Umbilical cord (tissue), 1 donor: ENCODE measurements at regions not wholly inside any gene's neighbourhood (a gene's known extent, or its start where the extent isn't known, plus 50 kb on each side); places are given as distances from the start of the nearest gene placed in this dataset.
A peak's percentile ranks its signal among the peaks of the same experiment; 100 is the strongest.

Experiments used
- DNase-seq: peaks from one replicate; pipeline ENCODE4 v3.0.0-alpha.2; 2015; ENCODE audit warnings: low spot score

GRCh38 chr2:240319855-240320203 lies 115.6 kb upstream of the GPC1 start:
- DNase-seq, result no peak

GRCh38 chr2:240320204-240320993 lies 115.1 kb upstream of the GPC1 start:
- DNase-seq, result peak; percentile 18

DNA sequence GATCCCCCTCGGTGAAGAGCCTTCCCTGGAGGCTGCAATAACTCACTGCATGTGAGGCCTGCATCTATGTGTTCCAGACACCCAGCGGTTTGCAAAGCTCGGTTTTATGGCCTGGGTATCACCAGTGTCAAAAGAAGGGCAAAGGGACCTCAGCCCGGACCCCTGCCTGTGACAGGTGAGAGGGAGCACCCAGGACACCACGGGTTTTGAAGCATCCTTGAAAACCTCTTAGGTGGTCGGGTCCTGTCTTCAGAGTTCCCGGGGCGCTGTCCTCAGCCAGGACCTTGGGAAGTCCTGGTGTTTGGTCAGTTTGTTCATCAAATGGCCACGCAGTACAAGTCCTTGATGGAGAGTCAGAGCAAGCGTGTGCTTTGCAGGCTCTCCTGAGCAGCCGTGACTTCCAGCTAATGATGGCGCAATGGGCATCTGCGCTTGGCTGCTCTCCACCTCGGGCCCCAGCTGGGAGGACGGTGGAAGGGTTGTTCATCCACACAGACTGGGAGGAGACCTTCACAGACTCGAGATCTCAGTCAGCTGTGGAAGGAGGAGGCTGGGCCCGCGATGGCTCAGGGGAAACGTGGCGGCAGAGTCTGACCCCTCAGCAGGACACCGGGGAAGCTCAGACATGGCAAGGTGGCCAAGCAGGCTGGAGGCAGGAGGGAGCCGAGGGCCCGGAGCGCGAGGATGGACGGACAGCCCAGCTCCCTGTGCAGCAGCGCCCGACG lies 113.1 kb upstream of the GPC1 start:
- peak; percentile 42 for DNase-seq

DNA sequence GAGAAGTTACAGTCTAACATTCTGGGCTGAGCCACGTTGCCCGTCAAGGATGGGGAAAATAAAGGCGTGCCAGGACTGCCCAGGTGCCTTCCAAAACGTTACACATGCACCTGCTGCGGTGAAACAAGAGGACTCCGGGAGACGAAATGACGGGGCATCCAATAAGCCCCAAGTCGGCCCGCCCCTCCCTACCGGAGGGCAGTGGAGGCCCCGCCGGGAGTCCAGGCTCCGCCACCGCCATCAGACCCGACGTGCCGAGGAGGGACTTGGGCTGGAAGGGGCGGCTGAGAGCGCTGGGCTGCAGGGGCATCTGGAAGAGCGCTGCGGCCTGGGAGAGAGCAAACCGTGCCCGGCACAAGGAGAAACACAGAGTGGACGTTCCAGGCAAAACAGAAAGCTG lies 112.5 kb upstream of the GPC1 start:
- DNase-seq, result no peak

DNA sequence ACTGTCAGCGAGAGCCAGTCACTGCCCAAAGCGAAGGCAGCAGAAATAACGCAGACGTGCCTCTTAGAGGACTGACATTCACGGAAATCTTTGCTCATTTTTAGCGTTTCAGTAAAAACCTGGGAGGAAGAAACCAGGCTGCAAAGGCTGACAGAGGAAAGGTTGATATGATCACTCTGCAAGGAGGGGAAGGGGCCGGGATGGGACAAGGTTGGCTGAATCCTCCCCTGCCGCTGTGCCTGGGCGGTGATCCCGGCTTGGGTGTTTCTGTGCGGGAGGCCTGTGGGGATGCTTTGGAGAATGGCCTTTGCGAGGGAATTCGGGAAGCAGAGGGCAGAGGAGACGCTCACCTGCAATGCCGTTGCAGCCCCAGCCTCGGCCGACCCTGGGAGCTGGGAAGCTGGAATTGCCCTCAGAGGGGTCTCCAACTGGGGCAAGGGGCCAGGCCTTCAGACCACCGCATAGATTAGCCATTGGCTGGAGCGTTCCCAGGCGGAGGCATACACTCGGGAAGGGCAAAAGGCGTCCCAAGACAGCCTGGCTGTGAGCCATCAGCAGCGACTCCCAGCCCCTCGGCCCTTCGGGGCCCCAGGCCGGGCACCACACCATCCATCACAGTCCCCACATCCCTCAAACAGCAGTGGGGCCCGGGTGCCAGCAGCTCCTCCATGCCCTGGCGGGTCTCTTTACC lies 111.7 kb upstream of the GPC1 start:
- no peak for DNase-seq

GRCh38 chr2:240324312-240325015 lies 111.0 kb upstream of the GPC1 start:
- no peak for DNase-seq

- DNase-seq, result peak; percentile 20
Observed at GRCh38 chr2:240325016-240326007, 110.2 kb upstream of the GPC1 start.

DNA sequence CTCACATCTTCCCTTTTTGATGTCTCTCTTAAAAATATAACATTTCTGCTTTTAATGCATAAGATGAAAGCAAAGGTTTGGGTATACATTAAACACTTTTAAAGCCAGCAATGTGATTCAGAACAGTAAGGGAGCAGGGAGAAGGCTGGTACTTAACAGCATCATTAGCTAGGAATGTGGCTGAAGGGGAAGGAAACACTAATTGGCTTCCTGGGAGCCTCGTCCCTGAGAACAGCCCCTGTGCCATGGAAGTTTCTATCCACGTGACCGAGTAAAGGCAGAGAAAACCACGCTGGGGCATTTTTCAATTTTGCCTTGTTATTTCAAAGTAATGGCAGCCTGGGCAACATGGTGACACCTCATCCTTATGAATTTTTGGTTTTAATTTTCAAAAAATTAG lies 109.2 kb upstream of the GPC1 start:
- no peak for DNase-seq

DNA sequence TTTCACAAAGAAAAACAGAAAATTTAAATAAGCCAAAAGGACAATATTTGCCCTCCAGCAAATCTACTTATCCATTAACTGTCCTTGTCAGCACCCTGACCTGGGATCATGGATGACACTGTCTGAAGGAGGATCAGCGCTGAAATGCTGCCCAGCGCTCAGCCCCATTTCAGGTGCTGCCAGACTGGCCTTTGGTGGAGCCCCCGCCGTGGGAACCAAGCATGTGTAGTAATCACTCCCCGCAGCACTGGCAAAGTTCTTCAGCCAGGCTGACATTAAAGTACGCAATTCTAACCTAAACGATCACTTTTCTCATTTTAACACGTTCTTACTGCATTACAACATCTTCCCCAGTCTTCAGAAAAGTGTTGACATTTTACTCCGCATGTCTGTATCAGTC lies 108.6 kb upstream of the GPC1 start:
- no peak for DNase-seq

DNA sequence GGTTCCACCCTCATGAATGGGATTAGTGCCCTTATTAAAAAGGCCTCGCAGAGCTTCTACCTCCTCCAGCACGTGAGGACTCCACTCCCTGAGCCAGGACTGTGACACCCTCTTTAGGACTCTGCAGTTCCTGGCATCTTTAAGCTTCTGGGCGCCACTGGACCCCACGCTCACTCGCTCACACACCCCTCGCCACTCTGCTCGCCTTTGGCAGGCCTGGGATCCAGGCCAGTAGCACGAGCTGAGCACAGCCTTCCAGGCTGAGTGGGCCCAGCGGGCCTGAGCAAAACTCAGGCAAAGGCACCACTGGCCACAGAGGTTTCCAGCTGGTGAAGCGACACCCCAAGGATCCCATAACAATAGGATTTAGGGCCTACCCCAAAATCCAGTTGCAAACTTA lies 107.9 kb upstream of the GPC1 start:
- DNase-seq, result no peak

DNA sequence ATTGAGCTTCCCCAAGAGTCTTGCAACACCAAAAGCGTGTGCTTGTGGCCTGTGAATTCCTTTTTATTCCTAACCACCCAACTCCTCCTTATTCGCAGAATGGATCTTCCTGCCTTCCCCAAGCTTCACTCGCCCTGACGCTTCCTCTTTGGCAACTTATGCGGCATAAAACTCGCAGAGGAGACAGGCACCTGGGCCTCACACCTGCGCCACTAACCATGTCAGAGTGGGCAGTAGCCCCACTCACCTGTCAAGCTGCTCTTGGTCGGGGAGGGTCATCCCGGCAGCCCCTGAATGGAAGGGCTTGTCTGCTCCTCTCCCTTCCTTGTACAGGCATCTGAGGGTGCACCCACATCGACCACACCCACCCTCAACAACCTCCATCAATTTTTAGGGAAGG lies 106.9 kb upstream of the GPC1 start:
- DNase-seq, result no peak

DNA sequence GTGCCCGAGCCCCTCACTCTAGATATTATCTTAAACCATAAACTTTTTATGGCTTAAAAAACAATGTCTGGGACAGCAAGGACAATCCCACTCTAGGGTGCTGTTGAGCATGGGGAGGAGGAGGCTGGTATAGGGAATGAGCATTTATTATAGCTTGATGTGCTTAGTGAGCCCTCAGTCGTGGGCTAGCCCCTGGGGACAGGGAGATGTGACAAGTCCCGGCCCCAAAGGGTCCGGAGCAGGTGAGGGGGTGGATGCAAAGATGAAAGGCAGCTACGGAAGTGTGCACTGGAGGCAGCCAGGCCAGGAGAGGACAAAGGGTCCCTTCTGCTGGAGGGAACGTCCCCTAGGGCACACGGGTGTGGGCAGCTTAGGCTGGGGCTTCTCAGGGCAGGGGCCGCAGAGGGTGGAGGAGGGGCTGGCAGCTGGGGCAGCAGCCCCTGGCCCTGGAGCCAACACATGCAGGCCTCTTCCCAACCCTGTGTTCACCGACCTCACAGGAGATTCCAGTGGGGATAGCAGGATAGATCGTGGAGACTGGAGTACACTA lies 106.3 kb upstream of the GPC1 start:
- DNase-seq, result no peak

DNA sequence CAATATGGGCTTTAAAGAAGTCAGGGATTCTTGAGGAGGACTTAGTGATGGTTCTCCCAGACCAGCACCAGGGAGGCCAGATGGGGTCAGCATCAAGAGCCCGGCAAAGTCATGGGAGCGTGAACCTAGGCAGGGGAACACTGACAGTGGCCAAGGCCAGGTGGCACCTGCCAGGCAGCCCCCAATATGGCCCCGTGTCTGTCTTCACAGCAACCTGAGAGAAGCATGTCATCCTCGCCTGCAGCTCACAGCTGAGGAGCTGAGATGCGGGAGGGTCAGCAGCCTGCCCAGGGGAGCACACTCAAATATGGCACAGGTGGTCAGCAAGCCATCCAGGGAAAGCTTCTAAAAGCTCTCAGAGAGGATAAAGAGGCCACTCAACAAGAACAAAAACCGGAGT lies 105.7 kb upstream of the GPC1 start:
- DNase-seq, result no peak

DNA sequence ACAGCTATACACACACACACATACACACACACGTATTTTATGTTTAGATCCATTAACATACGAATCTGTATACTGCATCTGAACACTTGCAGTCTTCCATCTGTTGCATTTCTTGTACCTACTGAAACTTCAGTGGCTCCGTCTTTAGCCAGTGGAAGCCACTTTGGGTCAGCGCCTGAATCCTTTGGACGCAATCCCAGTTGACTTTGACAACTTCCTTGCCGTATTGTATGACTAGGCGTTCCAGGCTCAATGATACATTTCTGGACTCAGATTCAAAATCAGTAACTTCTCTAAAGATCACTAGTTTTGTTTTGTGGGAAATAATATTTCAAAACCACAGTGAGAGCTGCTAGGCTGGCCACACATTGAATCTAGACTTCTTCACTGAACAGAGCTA lies 101.5 kb upstream of the GPC1 start:
- no peak for DNase-seq

DNA sequence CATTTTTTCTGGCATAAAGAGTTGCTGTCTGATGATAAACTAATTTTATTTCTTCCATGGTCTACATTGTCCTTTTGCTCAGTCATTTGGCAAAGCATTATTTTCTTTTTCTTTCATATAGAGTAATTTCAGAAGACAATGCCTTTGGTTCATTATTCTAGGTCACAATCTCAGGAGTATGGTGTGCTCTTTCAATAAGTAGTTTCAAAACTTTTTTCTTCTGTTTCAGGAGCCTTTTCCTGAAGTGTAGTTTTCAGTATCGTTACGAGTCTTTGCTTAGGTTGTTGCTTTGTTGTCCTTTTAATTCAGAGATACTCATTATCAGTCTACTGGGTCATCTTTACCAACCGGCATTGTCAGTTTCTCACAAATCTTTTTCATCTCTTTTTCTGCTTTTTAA lies 100.4 kb upstream of the GPC1 start:
- DNase-seq, result no peak

- no peak for DNase-seq
Observed at GRCh38 chr2:240336820-240337427, 98.5 kb upstream of the GPC1 start.

DNA sequence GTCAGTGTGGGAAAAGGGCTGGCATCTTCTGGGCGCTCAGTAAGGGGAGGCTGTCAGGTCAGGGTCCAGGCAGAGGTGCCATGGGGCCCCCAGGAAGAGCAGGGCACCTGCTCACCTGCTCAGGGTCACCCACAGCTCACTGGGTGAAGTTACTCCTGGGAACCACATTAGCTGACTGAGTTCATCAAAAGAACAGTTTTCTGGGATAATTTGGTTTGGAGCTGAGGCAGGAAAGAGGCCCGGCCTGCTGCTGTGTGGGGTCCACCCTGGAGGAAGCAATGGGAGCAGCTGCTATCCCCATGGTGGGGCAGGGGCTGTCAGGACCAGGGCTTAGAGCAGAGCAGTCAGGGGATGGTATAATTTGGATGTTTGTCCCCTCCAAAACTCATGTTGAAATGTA lies 97.2 kb upstream of the GPC1 start:
- no peak for DNase-seq

- no peak for DNase-seq
Observed at GRCh38 chr2:240339411-240340360, 95.8 kb upstream of the GPC1 start.

DNA sequence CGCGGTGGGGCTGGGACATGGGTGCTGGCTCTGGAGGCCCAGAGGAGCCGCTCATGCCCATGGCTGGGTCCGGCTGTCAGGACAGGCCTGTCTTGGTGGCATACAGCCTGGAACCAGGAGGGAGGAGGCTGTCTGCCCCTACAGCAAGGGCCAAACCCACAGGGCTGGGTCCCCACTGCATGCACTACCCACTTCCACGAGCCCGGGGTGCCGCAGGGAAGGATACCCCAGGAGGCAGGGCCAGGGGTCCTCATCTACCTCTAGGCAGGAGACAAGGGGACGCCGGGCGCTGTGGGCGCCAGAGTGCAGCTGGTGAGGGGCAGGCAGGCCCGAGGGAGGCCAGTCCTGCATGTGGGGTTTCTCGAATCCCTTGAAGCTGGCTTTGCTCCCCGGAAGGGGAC lies 95.1 kb upstream of the GPC1 start:
- no peak for DNase-seq
